Colonic mucosa (tissue), 4 donors: ENCODE measurements at regions not wholly inside any gene's neighbourhood (a gene's known extent, or its start where the extent isn't known, plus 50 kb on each side); places are given as distances from the start of the nearest gene placed in this dataset.

Source experiments
- DNase-seq: peaks from one replicate; pipeline ENCODE4 v3.0.0-alpha.2; 2020
- H3K27ac ChIP-seq: fragments of 200-600 bp; one replicate; pipeline ENCODE4 v1.8.0; 2021
- H3K27me3 ChIP-seq: fragments of 200-600 bp; one replicate; pipeline ENCODE4 v1.8.0; 2021
- H3K36me3 ChIP-seq: fragments of 200-600 bp; one replicate; pipeline ENCODE4 v1.8.0; 2021
- H3K4me1 ChIP-seq: fragments of 200-600 bp; one replicate; pipeline ENCODE4 v1.8.0; 2021; ENCODE audit warnings: mild to moderate bottlenecking
- H3K4me3 ChIP-seq: fragments of 200-600 bp; one replicate; pipeline ENCODE4 v1.8.0; 2021
- H3K9ac ChIP-seq, 2 donors: one replicate each; pipeline ENCODE4 v1.7.0; 2013; ENCODE audit warnings: control low read depth in 2 of 2, low read depth in 2 of 2, low read length in 2 of 2
- H3K9me3 ChIP-seq: fragments of 200-600 bp; one replicate; pipeline ENCODE4 v1.8.0; 2021
- intact Hi-C: fragments of 100-400 bp; cut with DNase I; formaldehyde crosslinking; loops from one replicate; pipeline ENCODE4 v1.14.1; 2022
- TF ChIP-seq, protein P1 (sequence below): fragments of 200-600 bp; IDR thresholded peaks from one replicate; pipeline ENCODE4 v1.8.0; 2022; ENCODE audit warnings: antibody characterized with exemption, mild to moderate bottlenecking
- donor health status: healthy.
- donor health status: DM: no; HTN: no; CAD: no.
- donor health status: DM: no; HTN: no; CAD: no.

DNA sequence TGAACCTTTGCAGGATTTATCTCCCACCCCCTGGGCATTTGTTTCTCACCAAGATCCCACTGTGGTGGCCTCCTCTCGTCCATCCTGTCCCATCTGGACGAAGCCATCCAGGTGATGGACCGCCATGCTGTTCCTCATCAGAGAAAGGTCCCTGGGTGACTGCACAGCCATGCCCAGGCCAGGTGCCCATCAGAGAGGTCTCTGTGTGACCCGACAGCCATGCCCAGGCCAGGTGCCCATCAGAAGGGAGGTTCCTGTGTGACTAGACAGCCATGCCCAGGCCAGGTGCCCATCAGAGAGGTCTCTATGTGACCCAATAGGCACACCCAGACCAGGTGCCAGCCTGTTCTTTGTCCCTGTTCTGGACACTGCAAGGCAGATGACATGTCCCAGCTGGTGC, 360.9 kb upstream of the SALL3 start:
- no peak for DNase-seq
- no peak overlapping the region for H3K27ac ChIP-seq

DNA sequence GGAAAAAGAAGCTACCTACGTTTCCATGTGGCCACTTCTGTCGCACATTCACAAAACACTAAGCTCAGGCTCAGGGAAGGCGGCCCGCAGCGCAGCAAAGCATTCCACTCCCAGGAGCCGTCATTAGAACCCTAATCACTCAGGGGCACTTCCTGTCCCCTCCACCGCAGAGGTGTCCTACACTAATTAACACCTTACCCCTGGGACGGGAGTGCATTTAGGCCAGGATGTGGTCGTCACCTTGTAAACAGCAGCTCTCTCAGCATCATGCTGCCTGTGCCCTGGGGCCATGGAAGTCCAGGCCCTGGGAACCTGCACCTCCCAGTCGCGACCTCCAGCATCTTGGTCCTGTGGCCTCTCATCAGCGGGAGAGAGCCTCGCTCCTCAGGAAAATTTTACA, 359.8 kb upstream of the SALL3 start:
- H3K9me3 ChIP-seq, result no peaks in the 10 kb centered on the region
- no peaks in the 10 kb centered on the region for H3K36me3 ChIP-seq
- H3K27ac ChIP-seq, result no peak overlapping the region
- H3K9ac ChIP-seq, result no peak overlapping the region
- TF ChIP-seq, protein P1, sequence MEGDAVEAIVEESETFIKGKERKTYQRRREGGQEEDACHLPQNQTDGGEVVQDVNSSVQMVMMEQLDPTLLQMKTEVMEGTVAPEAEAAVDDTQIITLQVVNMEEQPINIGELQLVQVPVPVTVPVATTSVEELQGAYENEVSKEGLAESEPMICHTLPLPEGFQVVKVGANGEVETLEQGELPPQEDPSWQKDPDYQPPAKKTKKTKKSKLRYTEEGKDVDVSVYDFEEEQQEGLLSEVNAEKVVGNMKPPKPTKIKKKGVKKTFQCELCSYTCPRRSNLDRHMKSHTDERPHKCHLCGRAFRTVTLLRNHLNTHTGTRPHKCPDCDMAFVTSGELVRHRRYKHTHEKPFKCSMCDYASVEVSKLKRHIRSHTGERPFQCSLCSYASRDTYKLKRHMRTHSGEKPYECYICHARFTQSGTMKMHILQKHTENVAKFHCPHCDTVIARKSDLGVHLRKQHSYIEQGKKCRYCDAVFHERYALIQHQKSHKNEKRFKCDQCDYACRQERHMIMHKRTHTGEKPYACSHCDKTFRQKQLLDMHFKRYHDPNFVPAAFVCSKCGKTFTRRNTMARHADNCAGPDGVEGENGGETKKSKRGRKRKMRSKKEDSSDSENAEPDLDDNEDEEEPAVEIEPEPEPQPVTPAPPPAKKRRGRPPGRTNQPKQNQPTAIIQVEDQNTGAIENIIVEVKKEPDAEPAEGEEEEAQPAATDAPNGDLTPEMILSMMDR, result no peak
- DNase-seq, result no peak
- intact Hi-C loops, result no loop called here
- no peak overlapping the region for H3K4me3 ChIP-seq
- H3K4me1 ChIP-seq, result no peaks in the 10 kb centered on the region
- H3K27me3 ChIP-seq, result no peaks in the 10 kb centered on the region

More for the DNA sequence above, 360.9 kb upstream of the SALL3 start:
- H3K27me3 ChIP-seq, result no peaks in the 10 kb centered on the region
- H3K4me1 ChIP-seq, result no peaks in the 10 kb centered on the region
- no peaks in the 10 kb centered on the region for H3K9me3 ChIP-seq
- TF ChIP-seq, protein P1, result no peak
- intact Hi-C loops, result no loop called here
- H3K4me3 ChIP-seq, result no peak overlapping the region
- no peak overlapping the region for H3K9ac ChIP-seq
- no peaks in the 10 kb centered on the region for H3K36me3 ChIP-seq

DNA sequence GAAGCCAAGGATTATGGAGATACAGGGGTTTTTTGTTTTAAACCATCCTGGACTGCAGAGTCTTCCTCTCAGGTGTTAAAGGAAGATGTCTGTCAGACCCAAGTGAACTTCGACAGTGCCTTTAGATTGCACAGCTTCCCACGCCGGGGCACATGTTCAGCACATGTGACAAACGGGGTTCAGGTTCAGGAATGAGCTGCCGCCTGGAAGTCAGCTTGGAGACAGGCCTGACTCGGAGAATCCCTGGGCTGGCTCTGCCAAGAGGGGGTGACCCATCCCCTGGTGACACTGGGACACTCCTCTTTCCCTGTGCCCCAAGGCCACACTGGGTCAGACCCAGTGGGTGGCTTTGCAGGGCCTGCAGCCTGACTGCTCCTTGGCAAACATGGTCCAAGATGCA, 359.3 kb upstream of the SALL3 start:
- Histone ChIP-seq H3K4me3 (no peak overlapping the region), H3K9me3 (no peaks in the 10 kb centered on the region), H3K27me3 (no peaks in the 10 kb centered on the region), H3K36me3 (no peaks in the 10 kb centered on the region), H3K4me1 (no peaks in the 10 kb centered on the region), H3K27ac (no peak overlapping the region), H3K9ac (no peak overlapping the region)
- DNase-seq, result no peak
- intact Hi-C loops, result no loop called here
- TF ChIP-seq, protein P1, result no peak

DNA sequence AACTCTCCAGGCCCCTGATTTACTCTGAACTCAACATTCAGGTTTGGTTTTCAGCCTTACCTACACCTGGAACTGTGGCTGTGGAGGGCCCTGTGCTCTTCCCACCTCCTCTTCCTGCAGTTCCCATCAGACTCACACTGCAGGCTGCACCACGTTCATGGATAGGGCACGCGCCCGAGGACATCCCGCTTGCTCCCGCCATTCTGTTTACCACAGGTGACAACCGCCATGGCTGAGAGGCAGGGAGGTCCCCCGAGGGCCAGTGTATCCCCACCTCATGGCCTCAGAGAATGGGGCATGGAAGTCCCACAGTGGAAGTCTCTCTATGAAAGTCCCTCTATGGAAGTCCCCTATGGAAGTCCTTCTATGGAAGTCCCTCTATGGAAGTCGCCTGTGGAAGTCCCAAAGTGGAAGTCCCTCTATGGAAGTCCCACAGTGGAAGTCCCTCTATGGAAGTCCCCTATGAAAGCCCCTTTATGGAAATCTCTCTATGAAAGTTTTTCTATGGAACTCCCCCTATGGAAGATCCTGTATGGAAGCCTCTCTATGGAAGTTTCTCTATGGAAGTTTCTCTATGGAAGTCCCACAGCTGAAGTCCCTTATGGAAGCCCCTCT, 358.4 kb upstream of the SALL3 start:
- no peaks in the 10 kb centered on the region for H3K9me3 ChIP-seq
- no peak overlapping the region for H3K9ac ChIP-seq
- DNase-seq, result no peak
- no peak overlapping the region for H3K4me3 ChIP-seq
- TF ChIP-seq, protein P1, result no peak
- no peaks in the 10 kb centered on the region for H3K36me3 ChIP-seq
- H3K27me3 ChIP-seq, result no peaks in the 10 kb centered on the region
- H3K4me1 ChIP-seq, result no peaks in the 10 kb centered on the region
- H3K27ac ChIP-seq, result no peak overlapping the region
- intact Hi-C loops, result no loop called here

DNA sequence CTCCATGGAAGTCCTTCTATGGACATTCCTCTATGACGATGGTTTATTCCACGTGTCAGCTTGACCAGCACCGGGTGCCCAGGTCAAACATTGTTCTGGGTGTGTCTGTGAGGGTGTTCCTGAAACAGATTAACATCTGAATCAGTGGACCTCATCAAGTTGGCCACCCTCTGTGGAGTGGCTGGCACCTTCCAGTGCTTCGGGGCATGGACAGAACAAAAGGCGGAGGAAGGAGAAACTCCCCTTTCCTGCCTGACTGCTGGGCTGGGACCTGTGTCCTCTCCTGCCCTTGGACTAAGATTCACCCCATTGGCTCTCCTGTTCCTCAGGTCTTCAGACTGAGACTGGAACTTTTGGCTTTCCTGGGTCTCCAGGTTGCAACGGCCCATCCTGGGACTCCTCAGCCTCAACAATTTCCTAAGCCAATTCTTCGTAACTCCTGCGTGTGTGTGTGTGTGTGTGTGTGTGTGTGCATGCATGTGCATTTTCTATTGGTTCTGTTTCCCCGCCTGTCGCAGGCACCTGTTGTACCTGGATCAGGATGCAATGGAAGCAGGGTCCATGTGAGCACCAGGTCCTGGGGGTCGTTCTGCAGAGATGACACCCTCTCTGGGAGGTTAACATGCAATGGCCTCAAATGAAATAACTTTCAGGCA, 357.2 kb upstream of the SALL3 start:
- Histone ChIP-seq H3K4me3 (no peak overlapping the region), H3K9ac (no peak overlapping the region), H3K9me3 (no peaks in the 10 kb centered on the region), H3K4me1 (no peaks in the 10 kb centered on the region), H3K27ac (no peak overlapping the region), H3K27me3 (no peaks in the 10 kb centered on the region), H3K36me3 (no peaks in the 10 kb centered on the region)
- TF ChIP-seq, protein P1, result no peak
- intact Hi-C loops, result no loop called here
- DNase-seq, result no peak
